Hepatocyte (in vitro differentiated cells): ENCODE measurements at regions not wholly inside any gene's neighbourhood (a gene's known extent, or its start where the extent isn't known, plus 50 kb on each side); places are given as distances from the start of the nearest gene placed in this dataset.

Experiments
- CTCF ChIP-seq: fragments of 200-600 bp; sonication (generic); IDR thresholded peaks from 2 replicates; pipeline ENCODE4 v1.5.1; 2016; ENCODE audit warnings: antibody characterized with exemption, mild to moderate bottlenecking; ENCODE audit not compliant: poor library complexity
- EZH2 ChIP-seq: fragments of 200-600 bp; sonication (generic); IDR thresholded peaks from 2 replicates; pipeline ENCODE4 v1.6.1; 2016; ENCODE audit warnings: antibody characterized with exemption, mild to moderate bottlenecking, borderline replicate concordance
- EZH2phosphoT487 ChIP-seq: fragments of 200-600 bp; sonication (generic); IDR thresholded peaks from one replicate; pipeline ENCODE4 v1.6.1; 2018; ENCODE audit warnings: antibody characterized with exemption, mild to moderate bottlenecking, low read depth, moderate library complexity; ENCODE audit not compliant: unreplicated experiment, severe bottlenecking

DNA sequence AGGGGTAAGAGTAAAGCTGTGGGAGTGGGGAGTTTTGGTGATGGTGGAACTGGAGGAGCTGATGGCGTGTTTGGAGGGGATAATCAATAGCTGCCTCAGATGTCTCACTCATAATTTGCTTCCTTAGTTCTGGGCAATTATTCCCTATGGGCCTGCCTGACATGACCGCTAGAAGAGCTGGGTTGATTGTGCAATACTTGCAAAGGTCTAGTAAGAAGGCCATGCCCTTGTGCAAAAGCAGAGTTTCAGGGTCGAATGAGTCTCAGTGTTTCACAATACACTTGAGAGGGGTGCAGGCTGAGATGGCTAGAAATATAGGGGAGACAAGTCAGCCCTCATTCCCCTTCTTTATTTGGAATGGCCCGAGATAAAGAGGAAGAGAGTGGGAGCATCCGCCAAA, 858.4 kb upstream of the POU3F4 start:
- TF ChIP-seq CTCF (no peak), EZH2 (no peak), EZH2phosphoT487 (no peak)
